Smooth muscle cell (in vitro differentiated cells): ENCODE measurements at regions not wholly inside any gene's neighbourhood (a gene's known extent, or its start where the extent isn't known, plus 50 kb on each side); places are given as distances from the start of the nearest gene placed in this dataset.

ENCODE experiments used
- DNase-seq: peaks from one replicate; lab custom pipeline; 2025; ENCODE audit not compliant: unreplicated experiment; lab: John Stamatoyannopoulos, UW
- H2AFZ ChIP-seq: fragments of 200-600 bp; sonication (generic); 2 replicates; pipeline ENCODE4 v1.6.0; 2016; ENCODE audit warnings: antibody characterized with exemption, low read depth, mild to moderate bottlenecking
- H3F3A ChIP-seq: fragments of 200-600 bp; sonication (generic); 2 replicates; pipeline ENCODE4 v1.6.0; 2017; ENCODE audit warnings: antibody characterized with exemption, low read depth
- H3K27ac ChIP-seq: fragments of 200-600 bp; sonication (generic); 2 replicates; pipeline ENCODE4 v1.5.1; 2016; ENCODE audit warnings: low read depth, mild to moderate bottlenecking
- H3K27me3 ChIP-seq: fragments of 200-600 bp; sonication (generic); 2 replicates; pipeline ENCODE4 v1.6.1; 2016; ENCODE audit warnings: low read depth, mild to moderate bottlenecking
- H3K36me3 ChIP-seq: fragments of 200-600 bp; sonication (generic); 2 replicates; pipeline ENCODE4 v1.5.1; 2016; ENCODE audit warnings: low read depth
- H3K4me1 ChIP-seq: fragments of 200-600 bp; sonication (generic); 2 replicates; pipeline ENCODE4 v1.5.1; 2016; ENCODE audit warnings: low read depth
- H3K4me2 ChIP-seq: fragments of 200-600 bp; sonication (generic); 2 replicates; pipeline ENCODE4 v1.6.0; 2016; ENCODE audit warnings: mild to moderate bottlenecking
- H3K4me3 ChIP-seq: fragments of 200-600 bp; sonication (generic); 2 replicates; pipeline ENCODE4 v1.5.1; 2016; ENCODE audit warnings: mild to moderate bottlenecking
- H3K79me2 ChIP-seq: fragments of 200-600 bp; sonication (generic); 2 replicates; pipeline ENCODE4 v1.6.0; 2016; ENCODE audit warnings: low read depth, mild to moderate bottlenecking
- H3K9ac ChIP-seq: fragments of 200-600 bp; sonication (generic); 2 replicates; pipeline ENCODE4 v1.6.0; 2016; ENCODE audit warnings: low read depth
- H3K9me3 ChIP-seq: fragments of 200-600 bp; sonication (generic); replicated peaks from 2 replicates; pipeline ENCODE4 v1.5.1; 2016; ENCODE audit warnings: low read depth
- H4K20me1 ChIP-seq: fragments of 200-600 bp; sonication (generic); 2 replicates; pipeline ENCODE4 v1.6.0; 2016; ENCODE audit warnings: low read depth
- CTCF ChIP-seq: fragments of 200-600 bp; sonication (generic); IDR thresholded peaks from 2 replicates; pipeline ENCODE4 v1.5.1; 2017; ENCODE audit warnings: borderline replicate concordance, mild to moderate bottlenecking, antibody characterized with exemption; ENCODE audit not compliant: insufficient read depth, poor library complexity, severe bottlenecking
- WGBS: methylation state at CpG from one replicate; pipeline ENCODE4 v1.1.7; 2016; ENCODE audit warnings: low lambda C conversion rate; 5-methylcytosine and 5-hydroxymethylcytosine counted together

- Histone ChIP-seq H2AFZ (no peak overlapping the region), H3K4me1 (peaks cover 6% of the 10 kb centered on the region), H3K4me3 (no peak overlapping the region), H3K79me2 (no peaks in the 10 kb centered on the region), H3F3A (peaks cover 16% of the 10 kb centered on the region), H3K9ac (no peak overlapping the region), H3K27me3 (no peaks in the 10 kb centered on the region), H3K36me3 (no peaks in the 10 kb centered on the region), H4K20me1 (no peaks in the 10 kb centered on the region), H3K9me3 (no peaks in the 10 kb centered on the region), H3K4me2 (peak overlapping the region; percentile 25), H3K27ac (no peak overlapping the region)
- TF ChIP-seq CTCF: no peak
- 73% methylated on average over 2 of the region's 2 CpGs for WGBS
- DNase-seq: no peak
Measured at GRCh38 chr5:93076096-93076495, 504.9 kb downstream of the NR2F1-AS1 start.

GRCh38 chr5:93073547-93073946 is 507.5 kb downstream of the NR2F1-AS1 start:
- WGBS: 88% methylated on average over 4 of the region's 4 CpGs
- H3K4me2 ChIP-seq: no peak overlapping the region
- peaks cover 9% of the 10 kb centered on the region for H3F3A ChIP-seq

GRCh38 chr5:93072831-93073459 is 508.1 kb downstream of the NR2F1-AS1 start:
- Histone ChIP-seq H3K27ac (no peak overlapping the region), H3K9ac (no peak overlapping the region), H3K9me3 (no peaks in the 10 kb centered on the region), H3K36me3 (no peaks in the 10 kb centered on the region), H3K4me3 (no peak overlapping the region), H3K79me2 (no peaks in the 10 kb centered on the region), H3K4me1 (no peaks in the 10 kb centered on the region), H3F3A (peaks cover 8% of the 10 kb centered on the region), H4K20me1 (no peaks in the 10 kb centered on the region), H3K27me3 (no peaks in the 10 kb centered on the region), H3K4me2 (no peak overlapping the region), H2AFZ (no peak overlapping the region)
- TF ChIP-seq CTCF: no peak
- 82% methylated on average over 3 of the region's 3 CpGs for WGBS
- DNase-seq: no peak

More at GRCh38 chr5:93073547-93073946, 507.5 kb downstream of the NR2F1-AS1 start:
- no peaks in the 10 kb centered on the region for H3K4me1 ChIP-seq
- H3K9me3 ChIP-seq: no peaks in the 10 kb centered on the region
- H3K36me3 ChIP-seq: no peaks in the 10 kb centered on the region
- no peak overlapping the region for H3K4me3 ChIP-seq
- no peak overlapping the region for H3K27ac ChIP-seq
- no peak overlapping the region for H3K9ac ChIP-seq
- H3K79me2 ChIP-seq: no peaks in the 10 kb centered on the region
- no peaks in the 10 kb centered on the region for H3K27me3 ChIP-seq
- no peak for TF ChIP-seq CTCF
- DNase-seq: no peak
- H2AFZ ChIP-seq: no peak overlapping the region
- no peaks in the 10 kb centered on the region for H4K20me1 ChIP-seq

DNA sequence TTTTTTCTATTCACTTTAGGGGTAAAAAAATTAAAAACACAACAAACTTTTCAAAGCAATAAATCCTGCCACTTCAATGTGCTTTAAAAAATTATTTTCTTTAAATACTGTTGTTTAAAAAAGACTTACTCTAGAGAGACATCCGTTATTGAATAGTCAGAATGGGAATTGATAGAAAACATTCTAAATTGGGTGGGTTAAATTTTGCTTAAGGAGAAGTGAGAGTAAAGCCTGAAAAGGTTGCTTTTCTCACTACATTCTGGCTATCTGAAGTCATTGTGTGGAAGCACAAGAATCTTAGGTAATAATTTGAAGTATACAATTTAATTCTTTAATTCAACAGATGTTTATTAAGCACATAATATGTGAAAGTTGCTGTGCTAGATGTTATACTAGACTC is 509.3 kb downstream of the NR2F1-AS1 start:
- no peak overlapping the region for H3K27ac ChIP-seq
- H3K4me1 ChIP-seq: no peaks in the 10 kb centered on the region
- peak overlapping the region; percentile 77 for H2AFZ ChIP-seq
- H3F3A ChIP-seq: no peaks in the 10 kb centered on the region
- H3K79me2 ChIP-seq: no peaks in the 10 kb centered on the region
- DNase-seq: no peak
- no peak overlapping the region for H3K4me3 ChIP-seq
- no peaks in the 10 kb centered on the region for H3K9me3 ChIP-seq
- H4K20me1 ChIP-seq: no peaks in the 10 kb centered on the region
- no peaks in the 10 kb centered on the region for H3K36me3 ChIP-seq
- WGBS: 93% methylated on average over 1 of the region's 1 CpG
- H3K27me3 ChIP-seq: no peaks in the 10 kb centered on the region
- TF ChIP-seq CTCF: no peak
- H3K4me2 ChIP-seq: no peak overlapping the region
- no peak overlapping the region for H3K9ac ChIP-seq
